ENCODE measurements at regions not wholly inside any gene's neighbourhood (a gene's known extent, or its start where the extent isn't known, plus 50 kb on each side); places are given as distances from the start of the nearest gene placed in this dataset.

DNA sequence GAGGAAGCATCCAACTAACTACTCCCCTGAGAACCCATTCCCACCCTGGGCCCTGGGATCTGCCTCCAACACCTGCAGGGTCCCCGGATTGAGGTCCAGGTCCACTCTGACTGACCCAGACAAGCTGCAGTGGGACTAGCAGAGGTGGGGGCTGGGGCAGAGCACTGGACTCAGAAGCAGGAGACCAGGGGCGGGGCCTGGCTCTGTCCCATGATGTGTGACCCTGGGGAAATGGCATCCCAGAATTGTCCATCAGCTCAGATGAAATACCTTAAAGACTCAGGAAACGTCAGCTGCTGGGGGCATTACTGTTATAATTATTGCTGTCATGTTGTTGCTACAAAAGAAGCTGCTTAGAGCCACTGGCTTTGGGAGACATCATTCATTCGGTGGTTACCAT lies 202.4 kb downstream of the C9orf50 start:
- H3K4me2 ChIP-seq, result no peak overlapping the region
- H3K9me3 ChIP-seq, result no peaks in the 10 kb centered on the region
- H3F3A ChIP-seq (replicated peaks; ENCODE audit: insufficient read depth), result no peaks in the 10 kb centered on the region
- no peak overlapping the region for H2AFZ ChIP-seq (ENCODE audit: low read depth)
- no peaks in the 10 kb centered on the region for H3K36me3 ChIP-seq (replicated peaks in 1 of 2; ENCODE audit: control insufficient read depth in 1 of 2, insufficient read depth in 2 of 2, low read length in 1 of 2)
- H4K20me1 ChIP-seq (ENCODE audit: insufficient read depth), result no peaks in the 10 kb centered on the region
- peaks cover 17 to 63% of the 10 kb centered on the region in 2 experiments; a peak in 3 of 4 replicates for H3K4me1 ChIP-seq (ENCODE audit: control insufficient read depth in 1 of 2, insufficient read depth in 2 of 2, low read depth in 1 of 2, low read length in 1 of 2)
- no peaks in the 10 kb centered on the region for H3K79me2 ChIP-seq (ENCODE audit: insufficient read depth)
- H3K4me3 ChIP-seq (ENCODE audit: low read depth in 2 of 2, low read length in 1 of 2), result no peak overlapping the region
- H3K27me3 ChIP-seq (ENCODE audit: insufficient read depth), result no peaks in the 10 kb centered on the region
- no peaks in the 10 kb centered on the region for H3K9me2 ChIP-seq
- no peak overlapping the region for H3K9ac ChIP-seq
- no peak overlapping the region; a peak in 1 of 4 replicates for H3K27ac ChIP-seq (ENCODE audit: low read depth in 2 of 2, low read length in 1 of 2)
- CTCF ChIA-PET, result interaction anchor here (0.8 kb wide), 1 partner anchor 244 kb away, joined by 3 read pairs; no protein-coding TSS in a partner anchor
- WGBS (ENCODE audit: low lambda C conversion rate), result 92% methylated on average over 3 of the region's 4 CpGs
- DNase-seq, result no peak
- POLR2A ChIA-PET, result interaction anchor here (1.5 kb wide), 1 partner anchor 13 kb away, joined by 5 read pairs; no protein-coding TSS in a partner anchor
- TF ChIP-seq, protein P1, sequence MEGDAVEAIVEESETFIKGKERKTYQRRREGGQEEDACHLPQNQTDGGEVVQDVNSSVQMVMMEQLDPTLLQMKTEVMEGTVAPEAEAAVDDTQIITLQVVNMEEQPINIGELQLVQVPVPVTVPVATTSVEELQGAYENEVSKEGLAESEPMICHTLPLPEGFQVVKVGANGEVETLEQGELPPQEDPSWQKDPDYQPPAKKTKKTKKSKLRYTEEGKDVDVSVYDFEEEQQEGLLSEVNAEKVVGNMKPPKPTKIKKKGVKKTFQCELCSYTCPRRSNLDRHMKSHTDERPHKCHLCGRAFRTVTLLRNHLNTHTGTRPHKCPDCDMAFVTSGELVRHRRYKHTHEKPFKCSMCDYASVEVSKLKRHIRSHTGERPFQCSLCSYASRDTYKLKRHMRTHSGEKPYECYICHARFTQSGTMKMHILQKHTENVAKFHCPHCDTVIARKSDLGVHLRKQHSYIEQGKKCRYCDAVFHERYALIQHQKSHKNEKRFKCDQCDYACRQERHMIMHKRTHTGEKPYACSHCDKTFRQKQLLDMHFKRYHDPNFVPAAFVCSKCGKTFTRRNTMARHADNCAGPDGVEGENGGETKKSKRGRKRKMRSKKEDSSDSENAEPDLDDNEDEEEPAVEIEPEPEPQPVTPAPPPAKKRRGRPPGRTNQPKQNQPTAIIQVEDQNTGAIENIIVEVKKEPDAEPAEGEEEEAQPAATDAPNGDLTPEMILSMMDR (IDR thresholded peaks at IDR 0.05), result no peak
- TF ChIP-seq NRF1 (IDR thresholded peaks at IDR 0.05; ENCODE audit: low read depth, low read length), result no peak
- TF ChIP-seq, protein P2, sequence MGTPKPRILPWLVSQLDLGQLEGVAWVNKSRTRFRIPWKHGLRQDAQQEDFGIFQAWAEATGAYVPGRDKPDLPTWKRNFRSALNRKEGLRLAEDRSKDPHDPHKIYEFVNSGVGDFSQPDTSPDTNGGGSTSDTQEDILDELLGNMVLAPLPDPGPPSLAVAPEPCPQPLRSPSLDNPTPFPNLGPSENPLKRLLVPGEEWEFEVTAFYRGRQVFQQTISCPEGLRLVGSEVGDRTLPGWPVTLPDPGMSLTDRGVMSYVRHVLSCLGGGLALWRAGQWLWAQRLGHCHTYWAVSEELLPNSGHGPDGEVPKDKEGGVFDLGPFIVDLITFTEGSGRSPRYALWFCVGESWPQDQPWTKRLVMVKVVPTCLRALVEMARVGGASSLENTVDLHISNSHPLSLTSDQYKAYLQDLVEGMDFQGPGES (IDR thresholded peaks at IDR 0.05; ENCODE audit: low read depth, low read length), result no peak
- TF ChIP-seq ELF1 (IDR thresholded peaks at IDR 0.05), result no peak
- TF ChIP-seq, protein P3, sequence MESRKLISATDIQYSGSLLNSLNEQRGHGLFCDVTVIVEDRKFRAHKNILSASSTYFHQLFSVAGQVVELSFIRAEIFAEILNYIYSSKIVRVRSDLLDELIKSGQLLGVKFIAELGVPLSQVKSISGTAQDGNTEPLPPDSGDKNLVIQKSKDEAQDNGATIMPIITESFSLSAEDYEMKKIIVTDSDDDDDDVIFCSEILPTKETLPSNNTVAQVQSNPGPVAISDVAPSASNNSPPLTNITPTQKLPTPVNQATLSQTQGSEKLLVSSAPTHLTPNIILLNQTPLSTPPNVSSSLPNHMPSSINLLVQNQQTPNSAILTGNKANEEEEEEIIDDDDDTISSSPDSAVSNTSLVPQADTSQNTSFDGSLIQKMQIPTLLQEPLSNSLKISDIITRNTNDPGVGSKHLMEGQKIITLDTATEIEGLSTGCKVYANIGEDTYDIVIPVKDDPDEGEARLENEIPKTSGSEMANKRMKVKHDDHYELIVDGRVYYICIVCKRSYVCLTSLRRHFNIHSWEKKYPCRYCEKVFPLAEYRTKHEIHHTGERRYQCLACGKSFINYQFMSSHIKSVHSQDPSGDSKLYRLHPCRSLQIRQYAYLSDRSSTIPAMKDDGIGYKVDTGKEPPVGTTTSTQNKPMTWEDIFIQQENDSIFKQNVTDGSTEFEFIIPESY (IDR thresholded peaks at IDR 0.05; ENCODE audit: borderline replicate concordance, low read depth), result no peak
- no peak for TF ChIP-seq RXRA (IDR thresholded peaks at IDR 0.05; ENCODE audit: borderline replicate concordance, low read depth)
- no peak for TF ChIP-seq SIN3A (IDR thresholded peaks at IDR 0.05; ENCODE audit: borderline replicate concordance, low read depth, low read length)
- TF ChIP-seq, protein P4, sequence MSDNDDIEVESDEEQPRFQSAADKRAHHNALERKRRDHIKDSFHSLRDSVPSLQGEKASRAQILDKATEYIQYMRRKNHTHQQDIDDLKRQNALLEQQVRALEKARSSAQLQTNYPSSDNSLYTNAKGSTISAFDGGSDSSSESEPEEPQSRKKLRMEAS (IDR thresholded peaks at IDR 0.05; ENCODE audit: low read depth), result no peak

DNA sequence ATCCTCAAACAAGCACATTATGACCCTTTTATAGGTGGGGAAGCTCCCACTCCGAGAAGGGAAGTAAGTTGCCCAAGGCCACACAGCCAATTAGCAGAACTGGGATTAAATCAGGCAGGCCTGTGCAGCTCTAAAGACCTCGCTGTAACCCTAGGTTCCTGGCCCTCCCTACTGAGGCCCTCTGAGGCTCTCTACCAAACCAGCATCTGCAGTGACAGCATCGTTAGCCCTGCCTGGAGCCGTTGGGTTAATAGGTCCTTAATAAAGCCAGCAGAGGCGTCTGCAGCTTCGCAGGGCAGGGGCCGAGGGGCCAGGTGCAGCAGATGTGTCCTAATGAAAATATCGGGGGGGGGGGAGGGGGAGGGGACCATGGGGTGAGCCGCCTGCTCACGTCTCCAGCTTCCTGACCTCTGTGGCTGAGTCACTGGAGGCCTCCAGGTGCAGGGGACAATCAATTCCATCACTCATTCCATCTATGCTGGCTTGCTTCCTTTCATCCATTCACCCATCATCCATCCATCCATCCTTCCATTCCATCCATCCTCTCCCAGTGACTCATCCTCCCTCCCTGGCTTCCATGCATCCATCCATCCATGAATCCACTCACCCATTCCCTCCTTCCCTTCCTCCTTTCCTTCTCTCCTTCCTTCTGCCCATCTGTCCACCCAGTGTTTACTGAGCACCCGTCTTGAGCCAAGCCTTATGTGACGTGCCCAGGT lies 203.9 kb downstream of the C9orf50 start:
- Histone ChIP-seq H3K4me1 (ENCODE audit: control insufficient read depth in 1 of 2, insufficient read depth in 2 of 2, low read depth in 1 of 2, low read length in 1 of 2) (peaks cover 21 to 60% of the 10 kb centered on the region in 2 experiments; a peak in 3 of 4 replicates), H3K9ac (no peak overlapping the region), H3K9me3 (no peaks in the 10 kb centered on the region), H3K4me2 (no peak overlapping the region), H4K20me1 (ENCODE audit: insufficient read depth) (no peaks in the 10 kb centered on the region), H3F3A (replicated peaks; ENCODE audit: insufficient read depth) (peaks cover 6% of the 10 kb centered on the region), H3K36me3 (replicated peaks in 1 of 2; ENCODE audit: control insufficient read depth in 1 of 2, insufficient read depth in 2 of 2, low read length in 1 of 2) (no peaks in the 10 kb centered on the region), H2AFZ (ENCODE audit: low read depth) (no peak overlapping the region), H3K79me2 (ENCODE audit: insufficient read depth) (no peaks in the 10 kb centered on the region), H3K27ac (ENCODE audit: low read depth in 2 of 2, low read length in 1 of 2) (peak overlapping the region in 1 of 2 experiments; percentile 97; a peak in 2 of 4 replicates), H3K4me3 (ENCODE audit: low read depth in 2 of 2, low read length in 1 of 2) (no peak overlapping the region), H3K27me3 (ENCODE audit: insufficient read depth) (no peaks in the 10 kb centered on the region), H3K9me2 (no peaks in the 10 kb centered on the region)
- TF ChIP-seq EP300 (IDR thresholded peaks at IDR 0.05; ENCODE audit: borderline replicate concordance in 1 of 2, low read depth in 1 of 2, low read length in 1 of 2) (peak in 1 of 2 experiments; percentile 72; a peak in 1 of 4 replicates), SIN3A (IDR thresholded peaks at IDR 0.05; ENCODE audit: borderline replicate concordance, low read depth, low read length) (no peak), GATA2 (CRISPR knock-in tag; IDR thresholded peaks at IDR 0.05) (peak; percentile 22; the same call in 1 of the 2 replicates), RAD21 (IDR thresholded peaks at IDR 0.05; ENCODE audit: low read length) (peak; percentile 27; the same call in 1 of the 2 replicates), POLR2AphosphoS5 (IDR thresholded peaks at IDR 0.05; ENCODE audit: low read depth, low read length) (no peak), CHD2 (IDR thresholded peaks at IDR 0.05; ENCODE audit: low read length, partially characterized antibody) (no peak)
- TF ChIP-seq, protein P5, sequence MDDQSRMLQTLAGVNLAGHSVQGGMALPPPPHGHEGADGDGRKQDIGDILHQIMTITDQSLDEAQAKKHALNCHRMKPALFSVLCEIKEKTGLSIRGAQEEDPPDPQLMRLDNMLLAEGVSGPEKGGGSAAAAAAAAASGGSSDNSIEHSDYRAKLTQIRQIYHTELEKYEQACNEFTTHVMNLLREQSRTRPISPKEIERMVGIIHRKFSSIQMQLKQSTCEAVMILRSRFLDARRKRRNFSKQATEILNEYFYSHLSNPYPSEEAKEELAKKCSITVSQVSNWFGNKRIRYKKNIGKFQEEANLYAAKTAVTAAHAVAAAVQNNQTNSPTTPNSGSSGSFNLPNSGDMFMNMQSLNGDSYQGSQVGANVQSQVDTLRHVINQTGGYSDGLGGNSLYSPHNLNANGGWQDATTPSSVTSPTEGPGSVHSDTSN (IDR thresholded peaks at IDR 0.05), result peak; percentile 42; the same call in 1 of the 2 replicates
- ChIA-PET CTCF (interaction anchor here (1.1 to 2.7 kb wide), 6 partner anchors 11 to 273 kb away, joined by 3 to 10 read pairs (median 4); no protein-coding TSS in a partner anchor), POLR2A (interaction anchor here (0.6 to 1.9 kb wide), 8 partner anchors 11 to 189 kb away, joined by 3 to 11 read pairs (median 3); no protein-coding TSS in a partner anchor)
- DNase-seq, result no peak
- WGBS (ENCODE audit: low lambda C conversion rate), result 61% methylated on average over 6 of the region's 12 CpGs
